Left renal pelvis (tissue), 4 donors: ENCODE measurements at regions not wholly inside any gene's neighbourhood (a gene's known extent, or its start where the extent isn't known, plus 50 kb on each side); places are given as distances from the start of the nearest gene placed in this dataset.
"Not testable (repeated sequence)": the region's sequence is repeated elsewhere in the genome, so short reads cannot be mapped to it uniquely, and the experiment has no call there.

Source experiments
- DNase-seq, 4 donors: peaks; one replicate each; pipeline ENCODE4 v3.0.0-alpha.2; 2013; ENCODE audit warnings: low read depth in 4 of 4, low spot score in 3 of 4

DNA sequence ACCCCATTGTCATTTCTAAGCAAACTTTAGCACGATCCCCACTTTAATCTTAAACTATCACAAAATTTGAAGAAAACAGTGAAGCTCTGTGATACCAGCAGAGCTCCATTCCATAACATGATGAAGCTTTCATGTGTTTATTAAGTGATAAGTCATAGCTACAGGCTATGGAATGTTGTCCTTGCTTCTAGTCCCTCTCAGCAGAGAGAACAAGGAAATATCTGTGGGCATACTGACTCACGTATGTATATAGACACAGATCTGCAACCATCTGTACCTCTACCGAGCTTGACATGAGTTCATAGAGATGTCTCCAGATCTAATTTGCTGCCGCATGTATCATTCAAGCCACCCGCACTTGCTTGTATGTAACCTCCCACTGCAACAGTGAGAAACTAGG lies 588.9 kb downstream of the ETS1 start:
- DNase-seq, result no peak

DNA sequence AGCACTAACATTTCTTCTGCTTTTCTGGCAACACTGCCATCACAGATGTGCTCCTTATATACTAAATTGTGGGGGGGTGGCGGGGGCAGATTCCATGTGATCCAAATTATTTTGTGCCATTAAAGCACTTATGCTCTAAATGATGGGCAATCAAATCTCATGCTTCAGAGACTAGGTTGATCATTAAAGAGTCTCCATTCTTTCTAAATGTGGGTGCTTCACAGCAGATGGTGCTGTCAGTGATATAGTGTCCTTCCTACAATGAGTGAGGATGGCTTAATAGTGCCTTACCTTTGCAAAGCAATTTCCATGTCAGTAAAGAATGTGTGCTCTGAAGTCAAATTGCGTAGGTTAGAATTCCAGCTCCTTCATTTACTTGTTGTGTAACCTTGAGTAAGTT lies 589.8 kb downstream of the ETS1 start:
- no peak for DNase-seq

DNA sequence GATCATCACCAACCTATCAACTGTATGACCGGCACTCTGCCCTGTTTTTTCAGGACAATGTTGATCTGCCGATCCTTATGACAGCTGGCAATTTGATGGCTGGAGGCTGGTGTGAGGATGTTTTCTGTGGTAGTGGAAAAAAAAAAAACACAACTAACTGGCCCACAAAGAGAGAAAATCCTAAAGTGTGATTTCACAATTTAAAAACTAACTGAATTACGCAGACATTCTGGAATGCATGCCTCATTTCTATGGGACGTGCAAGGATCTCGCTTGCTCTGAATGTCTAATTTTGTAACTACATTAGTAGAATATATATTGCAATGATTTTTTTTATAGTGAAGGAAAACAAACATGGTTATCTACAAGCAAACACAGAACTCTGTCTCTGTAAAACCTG lies 590.5 kb downstream of the ETS1 start:
- DNase-seq, result no peak

DNA sequence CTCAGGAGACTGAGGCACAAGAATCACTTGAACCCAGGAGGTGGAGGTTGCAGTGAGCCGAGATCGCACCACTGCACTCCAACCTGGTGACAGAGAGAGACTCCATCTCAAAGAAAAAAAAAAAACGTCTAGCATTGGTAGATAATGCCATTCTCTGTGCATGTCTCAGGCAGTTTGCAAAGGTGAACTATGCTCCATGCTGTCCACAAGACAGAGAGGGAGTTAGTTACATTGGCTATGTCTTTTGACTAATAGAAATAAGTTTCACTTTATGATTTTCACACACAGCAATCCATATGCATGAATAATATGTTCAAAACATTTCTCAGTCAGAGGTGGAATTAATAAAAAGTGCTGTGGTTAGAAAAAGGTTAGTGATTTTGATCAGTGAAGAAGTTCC lies 591.4 kb downstream of the ETS1 start:
- DNase-seq, result no peak

DNA sequence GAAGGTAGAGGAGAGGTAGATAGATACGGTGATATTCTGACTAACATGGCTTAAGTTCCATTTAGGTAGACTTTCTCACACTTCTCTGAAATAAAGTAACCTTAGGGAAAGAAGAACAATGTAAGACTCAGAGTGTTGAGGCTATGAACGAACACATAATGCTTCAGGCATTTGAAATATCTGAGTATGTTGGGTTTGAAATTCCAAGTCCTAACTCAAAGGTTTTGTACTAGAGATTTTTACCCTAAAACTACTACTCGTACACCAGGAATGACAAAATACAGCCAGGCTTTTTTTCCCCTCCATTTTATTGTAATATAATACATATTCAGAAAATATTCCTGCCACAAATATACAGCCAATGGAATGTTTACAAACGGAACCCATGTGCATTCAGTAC lies 592.6 kb downstream of the ETS1 start:
- DNase-seq, result no peak

DNA sequence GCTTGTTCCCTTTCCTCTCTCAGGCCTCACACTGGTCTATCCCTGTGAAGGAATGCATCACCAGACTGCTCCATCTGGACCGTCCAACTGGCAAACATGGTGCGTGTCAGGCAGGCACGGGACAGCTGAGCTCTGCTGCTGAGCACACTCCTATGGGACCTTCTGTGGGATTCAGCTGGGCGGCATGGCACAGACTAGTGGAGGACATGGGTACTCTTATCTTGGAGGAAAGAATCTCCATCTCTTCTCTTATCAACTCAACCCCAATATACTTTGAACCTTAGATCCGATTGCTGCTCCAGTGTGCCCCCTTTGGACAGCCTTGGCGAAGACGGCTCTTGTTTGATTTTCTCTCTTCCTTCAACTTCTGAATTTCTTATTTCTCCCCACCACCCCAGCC lies 593.6 kb downstream of the ETS1 start:
- DNase-seq, result no peak

DNA sequence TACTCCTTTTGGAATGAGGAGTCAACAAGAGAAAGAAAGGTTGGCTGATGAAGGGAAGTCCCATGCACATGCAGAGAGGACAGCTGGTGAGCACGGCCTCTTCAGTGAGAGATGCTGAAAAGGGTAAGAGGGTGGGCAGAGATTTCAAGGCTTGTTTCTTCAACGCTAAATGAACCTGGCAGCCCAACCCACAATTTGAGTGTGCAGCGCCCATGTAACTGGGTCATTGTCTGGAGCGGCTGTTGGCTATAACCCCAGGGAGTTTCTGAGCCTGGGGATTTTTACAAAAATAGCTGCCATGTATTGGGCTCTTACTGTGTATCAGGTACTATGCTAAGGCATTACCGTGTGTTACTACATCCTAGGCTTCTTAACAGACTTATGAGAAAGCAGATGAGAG lies 594.1 kb downstream of the ETS1 start:
- DNase-seq, result no peak

DNA sequence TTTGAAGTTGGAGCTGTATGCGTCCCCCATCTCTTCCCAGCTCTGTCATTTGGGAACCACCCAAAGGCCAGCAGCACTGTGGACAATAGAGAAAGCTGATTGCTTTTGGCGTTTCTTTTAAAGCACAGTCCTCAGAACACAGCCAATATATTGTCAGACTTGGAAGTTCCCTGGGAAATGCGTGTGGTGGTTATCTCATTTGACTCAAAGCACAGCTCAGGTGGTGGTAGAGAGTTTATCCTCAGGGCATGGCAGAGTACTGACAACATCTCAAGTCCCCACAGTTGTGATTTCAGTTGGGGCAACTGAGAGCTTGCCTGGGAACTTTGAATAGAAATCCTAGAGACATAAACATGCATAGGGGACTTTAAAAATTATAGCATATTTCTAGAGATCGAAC lies 601.3 kb downstream of the ETS1 start:
- DNase-seq, result no peak

DNA sequence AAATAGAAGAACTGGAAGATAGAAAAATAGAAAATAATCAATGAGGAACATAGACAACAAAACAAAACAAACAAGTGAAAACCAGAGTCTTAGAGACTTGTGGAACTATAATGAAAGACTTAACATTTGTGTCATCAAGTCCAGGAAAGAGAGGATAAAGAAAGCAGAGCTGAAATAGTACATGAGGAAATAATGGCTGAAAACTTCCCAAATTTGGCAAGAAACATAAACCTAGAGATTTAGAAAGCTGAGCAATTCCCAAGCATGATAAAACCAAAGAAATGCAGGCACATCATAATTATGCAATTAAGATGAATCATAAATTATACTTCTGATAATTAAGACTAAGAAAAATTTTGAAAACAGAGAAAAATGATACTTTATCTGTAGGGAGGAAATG lies 614.5 kb downstream of the ETS1 start:
- no peak for DNase-seq

DNA sequence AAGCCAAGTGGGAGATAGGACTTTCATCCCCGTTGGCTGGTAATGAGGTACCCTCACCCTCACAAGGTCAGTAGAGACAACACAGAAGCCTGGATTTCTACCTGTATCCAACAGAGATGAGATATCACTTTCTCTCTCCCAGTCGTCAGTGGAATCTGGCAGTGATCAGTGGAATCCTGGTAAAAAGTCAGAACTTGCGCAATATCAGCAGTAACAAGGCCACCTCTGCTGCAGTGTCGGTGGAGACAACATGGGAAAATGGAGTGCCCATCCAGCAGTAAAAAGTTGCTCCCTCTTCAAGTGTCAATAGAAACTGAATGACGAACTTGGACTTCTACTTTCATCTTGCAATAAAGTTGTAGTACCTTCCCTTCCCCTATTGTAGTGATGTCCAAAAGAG lies 615.9 kb downstream of the ETS1 start:
- DNase-seq, result no peak

DNA sequence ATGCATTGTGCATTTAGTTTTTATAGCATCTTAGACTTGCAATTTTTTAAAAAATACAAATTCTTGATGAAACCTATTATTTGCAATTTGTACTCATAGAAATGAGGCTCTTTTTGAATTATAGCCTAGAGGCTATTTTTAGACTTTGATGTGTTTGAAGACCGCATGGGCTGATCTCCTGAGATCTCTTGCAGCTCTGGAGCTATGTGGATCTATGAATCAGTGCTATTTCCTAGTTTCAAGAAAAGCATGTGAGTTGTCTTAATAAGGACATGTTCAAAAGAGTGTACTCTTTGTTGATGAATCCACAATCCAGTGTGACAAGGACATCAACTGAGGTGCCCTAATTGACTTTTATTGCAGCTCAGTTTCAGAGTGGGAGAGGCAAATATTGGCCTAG lies 620.5 kb downstream of the ETS1 start:
- DNase-seq, result no peak

DNA sequence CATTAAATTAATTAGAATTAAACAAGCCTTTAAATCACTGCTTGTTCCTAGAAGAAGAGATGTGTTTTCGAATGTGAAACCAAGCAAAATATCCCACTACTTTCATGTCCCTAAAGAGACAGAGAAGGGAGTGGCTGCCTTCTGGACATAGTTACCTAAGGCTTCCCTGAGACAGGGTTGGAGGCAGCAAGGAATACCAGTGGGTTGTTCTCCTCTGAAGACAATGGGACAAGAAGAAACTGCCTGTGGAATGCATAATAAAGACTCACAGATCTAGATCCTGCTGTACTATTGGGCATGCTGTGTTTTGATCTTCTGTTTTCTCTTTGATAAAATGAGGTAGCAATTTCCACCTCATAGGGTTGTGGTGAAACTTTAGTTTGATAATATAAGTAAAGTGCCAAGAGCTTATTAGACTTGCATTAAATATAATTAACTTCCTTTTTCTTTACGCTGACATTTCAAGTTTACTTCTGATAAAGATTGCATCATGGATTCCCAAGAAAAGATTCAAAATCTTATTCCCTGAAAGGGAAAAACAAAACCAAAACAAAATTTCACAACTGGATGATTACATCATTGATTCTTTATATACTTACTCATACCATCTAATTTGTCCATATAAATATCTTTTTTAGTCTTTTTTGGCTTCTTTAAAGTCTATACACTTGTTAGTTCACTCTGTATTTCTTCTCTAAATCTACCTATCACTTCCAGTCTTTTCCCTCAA lies 621.3 kb downstream of the ETS1 start:
- no peak for DNase-seq

DNA sequence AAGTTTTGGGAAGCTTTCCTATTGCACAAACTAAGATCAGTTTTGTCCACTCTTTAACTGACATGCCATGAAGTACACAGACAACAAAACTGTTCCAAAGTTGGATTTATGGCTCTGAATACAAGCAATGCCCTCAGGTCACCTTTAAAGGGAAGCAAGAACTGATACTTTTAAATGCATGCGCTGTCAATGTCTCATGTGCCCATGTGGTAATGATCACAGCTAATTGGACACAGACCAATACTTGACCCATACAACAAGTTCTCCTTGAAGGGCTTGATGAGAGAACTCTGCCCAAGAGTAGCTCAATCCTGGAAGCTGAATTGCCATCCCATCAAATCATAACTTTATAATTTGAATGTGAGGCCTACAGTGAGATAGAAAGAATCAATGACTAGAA lies 624.9 kb downstream of the ETS1 start:
- no peak for DNase-seq

DNA sequence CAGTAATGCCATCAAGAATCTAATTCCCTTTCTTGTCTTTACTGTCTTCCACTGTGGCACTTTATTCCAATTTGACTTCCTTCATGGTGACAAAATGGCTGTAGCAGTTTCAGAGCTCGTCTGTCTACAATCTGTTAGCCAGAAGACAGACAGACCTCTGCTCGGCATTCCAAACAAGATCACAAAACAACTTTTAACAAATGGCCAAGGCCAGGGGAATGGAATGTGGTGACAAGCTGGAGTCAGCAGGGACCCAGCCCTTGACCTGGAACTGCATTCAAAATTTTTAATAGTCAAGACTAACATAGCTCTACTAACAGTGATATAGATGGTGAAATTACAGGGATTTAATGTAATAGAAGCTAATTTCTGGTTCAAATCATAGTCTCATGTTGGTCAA lies 637.2 kb downstream of the ETS1 start:
- DNase-seq, result no peak

DNA sequence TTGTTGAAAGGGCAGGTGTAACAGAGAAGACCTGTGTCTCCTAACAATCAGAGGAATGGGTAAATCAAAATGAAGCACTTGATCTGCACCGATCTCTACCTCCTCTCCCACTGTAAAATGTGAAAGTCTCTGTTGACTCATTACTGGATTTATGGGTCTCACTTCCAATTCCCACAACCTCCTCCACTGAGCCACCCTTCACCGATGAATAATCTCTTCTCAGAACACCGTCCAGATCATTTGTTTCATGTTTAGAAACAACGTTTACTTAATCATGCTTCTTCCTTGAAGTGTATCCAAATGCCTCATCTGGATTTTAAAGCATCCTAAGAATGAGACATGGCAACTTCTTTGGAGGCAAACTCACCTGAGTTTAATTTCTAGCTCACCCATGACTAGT lies 643.6 kb downstream of the ETS1 start:
- no peak for DNase-seq

DNA sequence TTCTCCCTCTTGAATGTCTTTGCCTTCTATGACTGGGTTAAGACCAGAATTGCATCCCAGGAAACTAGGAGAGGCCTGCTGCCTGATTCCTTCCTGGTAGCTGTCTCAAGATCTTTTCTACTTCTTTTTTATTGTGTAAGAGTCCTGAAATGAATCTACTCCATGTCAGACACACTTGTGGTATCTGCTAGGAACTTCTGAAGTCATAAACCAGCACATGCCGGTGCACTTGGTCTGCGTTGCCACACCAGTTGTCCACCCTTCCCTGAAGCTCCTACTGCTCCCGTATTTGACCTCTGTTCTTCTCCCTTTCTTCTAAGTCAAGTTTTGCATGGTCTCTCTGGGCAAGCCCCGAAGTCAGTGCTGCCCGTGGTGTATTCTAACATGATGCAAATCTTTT lies 644.2 kb downstream of the ETS1 start:
- no peak for DNase-seq

DNA sequence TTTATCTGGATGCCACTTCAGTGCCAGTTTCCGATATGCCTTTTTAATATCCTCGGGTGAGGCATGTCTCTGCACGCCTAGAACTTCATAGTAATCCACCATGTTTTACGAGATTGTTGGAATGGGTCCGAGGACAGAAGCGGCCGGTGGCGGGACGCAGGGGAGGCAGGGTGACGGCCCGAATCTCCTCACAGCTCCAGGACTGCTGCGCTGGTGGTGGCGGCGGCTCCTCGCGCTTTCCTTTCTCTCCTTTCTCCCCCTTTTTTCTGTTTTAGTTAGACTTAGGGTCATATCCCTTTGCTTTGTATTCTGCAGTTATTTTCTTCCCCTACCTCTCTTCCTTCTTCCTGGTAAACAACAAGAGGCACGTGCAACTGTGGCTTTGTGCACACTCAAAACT lies 645.8 kb downstream of the ETS1 start:
- not testable (repeated sequence) for DNase-seq

DNA sequence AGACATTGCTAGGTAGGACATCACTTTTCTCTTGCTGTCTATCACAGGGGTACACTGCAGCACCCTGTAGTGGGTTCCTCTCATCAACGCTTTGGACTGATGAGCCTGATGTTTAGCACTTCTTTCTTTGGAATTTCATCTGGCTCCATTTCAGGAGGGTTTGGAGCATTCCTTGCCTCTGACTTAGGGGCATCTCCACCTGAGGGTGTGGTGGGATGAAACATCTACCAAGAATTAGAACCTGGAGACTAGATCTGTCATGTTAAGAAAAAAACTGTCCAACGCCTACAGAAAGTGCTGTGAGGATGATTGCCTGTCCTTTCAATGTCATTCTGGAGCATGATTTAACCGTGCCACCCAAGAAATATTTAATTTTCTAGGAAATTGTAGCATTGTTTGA lies 648.4 kb downstream of the ETS1 start:
- no peak for DNase-seq

DNA sequence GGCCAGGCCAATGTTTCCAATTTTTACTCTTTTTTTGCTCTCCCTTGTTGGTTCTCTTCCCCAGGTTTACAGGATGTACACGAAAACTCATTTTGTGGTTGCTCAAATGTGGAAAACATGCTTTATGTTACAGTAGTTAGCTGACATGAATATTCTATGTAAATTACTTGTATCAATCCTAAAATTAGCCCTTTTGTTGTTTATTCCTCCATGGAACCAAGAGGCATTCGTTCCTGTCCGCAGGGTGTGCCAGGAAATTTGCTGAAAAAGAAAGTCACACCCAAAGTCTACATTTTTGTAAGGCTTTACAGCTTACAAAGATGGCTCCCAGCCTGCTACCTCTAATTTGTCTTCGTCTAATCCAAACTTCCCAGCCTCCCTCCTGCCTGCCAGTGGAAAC lies 652.3 kb downstream of the ETS1 start:
- no peak for DNase-seq

DNA sequence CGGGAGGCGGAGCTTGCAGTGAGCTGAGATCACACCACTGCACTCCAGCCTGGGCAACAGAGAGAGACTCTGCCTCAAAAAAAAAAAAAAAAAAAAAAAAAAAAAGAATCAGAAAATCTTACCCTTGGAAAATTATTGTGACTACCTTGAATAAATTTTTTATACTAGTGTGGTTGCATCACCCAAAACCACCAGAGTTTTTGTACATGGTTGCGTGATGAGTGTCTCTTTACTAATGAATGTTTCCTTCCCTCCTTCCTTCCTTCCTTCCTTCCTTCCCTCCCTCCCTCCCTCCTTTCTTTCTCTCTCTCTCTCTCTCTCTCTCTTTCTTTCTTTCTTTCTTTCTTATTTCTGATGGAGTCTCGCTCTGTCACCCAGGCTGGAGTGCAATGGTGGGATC lies 653.4 kb downstream of the ETS1 start:
- DNase-seq, result not testable (repeated sequence)

DNA sequence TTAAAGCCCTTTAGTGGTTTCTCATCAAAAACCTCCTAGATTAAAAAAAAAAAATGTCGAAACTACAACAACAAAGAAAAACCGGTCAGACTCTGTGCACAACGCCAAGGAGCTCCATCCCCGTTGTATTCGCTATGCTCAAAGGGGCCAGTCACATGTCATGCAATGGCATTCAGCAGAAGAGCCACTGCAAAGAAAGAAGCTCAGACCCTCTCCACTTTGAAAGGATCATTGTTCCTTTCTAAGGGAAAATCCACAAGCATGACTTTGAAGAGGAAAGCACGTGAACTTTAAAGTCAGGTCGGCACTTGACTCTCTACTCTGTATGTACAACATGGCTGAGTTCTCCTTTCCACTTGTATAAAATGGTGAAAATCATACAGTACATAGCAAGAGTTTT lies 655.6 kb downstream of the ETS1 start:
- DNase-seq, result no peak

DNA sequence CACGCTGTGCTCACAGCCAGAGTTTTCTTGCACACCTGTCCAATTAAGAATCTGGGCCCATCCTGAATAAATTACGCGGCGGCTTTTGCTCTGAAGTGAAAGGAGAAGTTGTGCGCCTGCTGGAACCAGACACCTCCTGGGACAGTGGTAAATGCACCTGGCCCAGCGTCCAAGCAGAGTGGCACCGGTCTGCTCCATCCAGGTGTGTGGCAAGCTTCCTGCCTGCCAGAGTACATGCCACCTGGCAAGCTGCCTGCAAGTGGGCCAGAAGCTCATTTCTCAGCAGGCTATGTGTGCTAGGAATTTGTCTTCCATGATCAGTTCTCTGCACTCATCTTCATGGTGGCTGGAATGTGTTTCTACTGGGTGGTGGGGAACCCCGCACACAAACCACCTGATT lies 660.6 kb downstream of the ETS1 start:
- DNase-seq, result no peak

DNA sequence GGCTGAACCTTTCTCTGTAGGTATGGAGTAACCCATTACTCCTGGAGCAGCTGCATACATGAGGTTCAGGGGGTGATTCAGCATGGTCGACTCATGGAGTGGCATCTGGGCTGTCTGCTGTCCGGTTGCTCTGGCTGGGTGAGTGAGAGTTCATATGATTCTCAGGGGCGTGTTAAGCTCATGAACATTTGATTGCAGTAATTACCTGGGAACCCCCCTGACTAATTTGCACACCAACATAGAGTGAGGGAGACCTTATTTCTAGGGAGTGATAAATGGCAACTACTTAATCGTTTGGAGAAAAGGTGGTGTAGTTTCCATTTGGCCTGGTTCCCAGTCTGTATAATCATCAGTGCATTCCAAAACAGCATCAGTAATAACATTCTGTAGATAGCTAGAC lies 661.9 kb downstream of the ETS1 start:
- DNase-seq, result no peak
